GM23338 (cell line): ENCODE measurements at regions not wholly inside any gene's neighbourhood (a gene's known extent, or its start where the extent isn't known, plus 50 kb on each side); places are given as distances from the start of the nearest gene placed in this dataset.
"Not testable (repeated sequence)": the region's sequence is repeated elsewhere in the genome, so short reads cannot be mapped to it uniquely, and the experiment has no call there.

Source experiments
- ATAC-seq: fragments of 200-7000 bp; cut with Tn5 transposase; 3 replicates; pipeline ENCODE4 v1.9.1; 2020
- DNase-seq: peaks from one replicate; pipeline ENCODE4 v3.0.0-alpha.2; 2015; ENCODE audit warnings: low spot score
- H2AFZ ChIP-seq: fragments of 200-600 bp; sonication (generic); 2 replicates; pipeline ENCODE4 v1.8.0; 2016; ENCODE audit warnings: antibody characterized with exemption, mild to moderate bottlenecking, moderate library complexity
- H3F3A ChIP-seq: fragments of 200-600 bp; sonication (generic); replicated peaks from 2 replicates; pipeline ENCODE4 v1.8.0; 2017; ENCODE audit warnings: antibody characterized with exemption, mixed run types, low read depth
- H3K27ac ChIP-seq: fragments of 200-600 bp; sonication (generic); 2 replicates; pipeline ENCODE4 v1.6.1; 2016; ENCODE audit warnings: low read depth
- H3K27me3 ChIP-seq: fragments of 200-600 bp; sonication (generic); 2 replicates; pipeline ENCODE4 v1.8.0; 2016; ENCODE audit warnings: mild to moderate bottlenecking, mixed run types, moderate library complexity; ENCODE audit not compliant: insufficient read depth
- H3K36me3 ChIP-seq: fragments of 200-600 bp; sonication (generic); 2 replicates; pipeline ENCODE4 v1.8.0; 2016; ENCODE audit warnings: mild to moderate bottlenecking; ENCODE audit not compliant: insufficient read depth
- H3K4me1 ChIP-seq: fragments of 200-600 bp; sonication (generic); 2 replicates; pipeline ENCODE4 v1.8.0; 2016; ENCODE audit warnings: mild to moderate bottlenecking, moderate library complexity; ENCODE audit not compliant: insufficient read depth
- H3K4me2 ChIP-seq: fragments of 200-600 bp; sonication (generic); 2 replicates; pipeline ENCODE4 v1.7.1; 2017; ENCODE audit warnings: mixed run types
- H3K4me3 ChIP-seq: fragments of 200-600 bp; sonication (generic); 2 replicates; pipeline ENCODE4 v1.6.1; 2016; ENCODE audit warnings: mixed run types
- H3K79me2 ChIP-seq: fragments of 200-600 bp; sonication (generic); replicated peaks from 2 replicates; pipeline ENCODE4 v1.8.0; 2017; ENCODE audit warnings: mild to moderate bottlenecking; ENCODE audit not compliant: insufficient read depth
- H3K9me2 ChIP-seq: fragments of 200-600 bp; sonication (generic); 2 replicates; pipeline ENCODE4 v1.8.0; 2017; ENCODE audit not compliant: insufficient read depth
- H4K20me1 ChIP-seq: fragments of 200-600 bp; sonication (generic); replicated peaks from 2 replicates; pipeline ENCODE4 v1.8.0; 2017; ENCODE audit warnings: mild to moderate bottlenecking; ENCODE audit not compliant: insufficient read depth
- H3K27ac Mint-ChIP-seq: 2 replicates; pipeline ENCODE4 v1.8.0; 2020; ENCODE audit warnings: inconsistent platforms, mild to moderate bottlenecking, moderate library complexity, mixed read lengths
- H3K27me3 Mint-ChIP-seq: 3 replicates; pipeline ENCODE4 v1.8.0; 2022; ENCODE audit warnings: low read depth, mild to moderate bottlenecking, moderate library complexity, mixed read lengths, inconsistent platforms; ENCODE audit not compliant: insufficient read depth, poor library complexity
- H3K36me3 Mint-ChIP-seq: 3 replicates; pipeline ENCODE4 v1.8.0; 2021; ENCODE audit warnings: low read depth, mild to moderate bottlenecking, inconsistent platforms, moderate library complexity, mixed read lengths
- H3K4me1 Mint-ChIP-seq: 3 replicates; pipeline ENCODE4 v1.8.0; 2020; ENCODE audit warnings: mild to moderate bottlenecking, inconsistent platforms, mixed read lengths
- H3K4me3 Mint-ChIP-seq: 3 replicates; pipeline ENCODE4 v1.8.0; 2021; ENCODE audit warnings: moderate library complexity, mild to moderate bottlenecking, inconsistent platforms, mixed read lengths
- H3K9me3 Mint-ChIP-seq: 3 replicates; pipeline ENCODE4 v1.8.0; 2020; ENCODE audit warnings: moderate library complexity, mild to moderate bottlenecking, inconsistent platforms, mixed read lengths
- EZH2 ChIP-seq: fragments of 200-600 bp; sonication (generic); IDR thresholded peaks from one replicate; pipeline ENCODE4 v1.8.0; 2017; ENCODE audit warnings: antibody characterized with exemption, mild to moderate bottlenecking, low read depth; ENCODE audit not compliant: unreplicated experiment
- STAT1 ChIP-seq: IDR thresholded peaks from one replicate; pipeline ENCODE4 v1.6.1; 2016; ENCODE audit warnings: antibody characterized with exemption; ENCODE audit not compliant: unreplicated experiment
- ZNF114 ChIP-seq: fragments of 250-450 bp; sonication (Bioruptor Pico); IDR thresholded peaks from 2 replicates; pipeline ENCODE4 v1.5.0; 2020; ENCODE audit warnings: mild to moderate bottlenecking, moderate library complexity
- ZNF331 ChIP-seq: fragments of 250-450 bp; sonication (Bioruptor Pico); IDR thresholded peaks from 2 replicates; pipeline ENCODE4 v1.5.0; 2020; ENCODE audit warnings: low read depth, mild to moderate bottlenecking, moderate library complexity
- TF ChIP-seq, protein P1 (sequence below): IDR thresholded peaks from one replicate; pipeline ENCODE4 v1.6.1; 2018; ENCODE audit warnings: antibody characterized with exemption; ENCODE audit not compliant: unreplicated experiment
- TF ChIP-seq, protein P2 (sequence below), 2 experiments: fragments of 200-600 bp in 1 of 2; sonication (generic) in 1 of 2; conservative IDR thresholded peaks; 2 replicates each; pipeline versions ENCODE4 v1.5.1 to v1.6.1; 2016 to 2017; ENCODE audit warnings: antibody characterized with exemption in 2 of 2, low read depth in 2 of 2, mild to moderate bottlenecking in 2 of 2, moderate library complexity in 1 of 2

DNA sequence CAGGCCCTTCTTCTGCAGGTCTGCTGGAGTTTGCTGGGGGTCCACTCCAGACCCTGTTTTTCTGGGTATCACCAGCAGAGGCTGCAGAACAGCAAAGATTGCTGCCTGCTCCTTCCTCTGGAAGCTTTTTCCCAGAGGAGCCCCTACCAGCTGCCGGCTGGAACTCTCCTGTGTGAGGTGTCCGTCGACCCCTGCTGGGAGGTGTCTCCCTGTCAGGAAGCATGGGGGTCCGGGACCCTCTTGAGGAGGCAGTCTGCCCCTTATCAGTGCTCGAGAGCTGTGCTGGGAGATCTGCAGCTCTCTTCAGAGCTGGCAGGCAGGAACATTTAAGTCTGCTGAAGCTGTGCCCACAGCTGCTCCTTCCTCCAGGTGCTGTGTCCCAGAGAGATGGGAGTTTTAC lies 1622.8 kb downstream of the KHDRBS2 start:
- H2AFZ ChIP-seq, H3K27me3 Mint-ChIP-seq, H3K27ac ChIP-seq, H3K36me3 ChIP-seq, H4K20me1 ChIP-seq, H3K4me3 ChIP-seq, H3K4me3 Mint-ChIP-seq, H3K79me2 ChIP-seq, H3K9me2 ChIP-seq, H3K27me3 ChIP-seq, H3F3A ChIP-seq, H3K4me1 Mint-ChIP-seq, H3K4me1 ChIP-seq, H3K27ac Mint-ChIP-seq, DNase-seq, ATAC-seq, H3K4me2 ChIP-seq: not testable (repeated sequence)
- Mint-ChIP-seq H3K36me3 (peaks cover 88% of the 10 kb centered on the region), H3K9me3 (peaks cover 78% of the 10 kb centered on the region)

DNA sequence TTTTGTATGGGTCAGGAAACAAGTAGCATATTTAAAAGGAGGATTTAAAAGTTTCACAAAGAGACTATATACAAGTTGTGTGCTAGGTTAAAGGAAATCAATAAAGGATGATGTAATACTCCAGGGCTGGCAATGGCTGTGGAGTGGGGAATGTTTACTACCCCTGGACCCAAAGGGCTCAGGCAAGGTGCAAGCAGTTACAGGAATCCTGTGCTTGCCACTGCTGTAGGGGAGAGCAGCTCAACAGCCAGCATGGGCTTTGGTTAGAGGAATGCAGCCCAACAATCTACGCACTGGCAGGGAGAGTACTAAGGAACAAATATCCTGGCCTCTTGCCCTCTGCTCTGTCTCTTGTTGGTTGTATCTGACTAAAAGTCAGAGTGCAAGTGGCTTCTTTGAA lies 1642.2 kb downstream of the KHDRBS2 start:
- Mint-ChIP-seq H3K4me3 (no peak overlapping the region), H3K27me3 (no peaks in the 10 kb centered on the region), H3K4me1 (no peaks in the 10 kb centered on the region), H3K36me3 (0 out of 3 replicates have a peak, but pooled peaks cover 4% of the 10 kb centered on the region), H3K27ac (no peak overlapping the region; the same call in 1 of the 2 replicates), H3K9me3 (peaks cover 11% of the 10 kb centered on the region; the same call in 1 of the 3 replicates)
- ATAC-seq (peak; percentile 45; the same call in 2 of the 3 replicates), DNase-seq (peak; percentile 17)
- peak overlapping the region; percentile 2; the same call in 1 of the 2 replicates for H2AFZ ChIP-seq
- no peak overlapping the region for H3K27ac ChIP-seq
- no peak overlapping the region for H3K4me3 ChIP-seq
- no peaks in the 10 kb centered on the region for H3K36me3 ChIP-seq
- no peak overlapping the region for H3K4me2 ChIP-seq
- H3K9me2 ChIP-seq, result peaks cover 15% of the 10 kb centered on the region; the same call in 1 of the 2 replicates
- no peaks in the 10 kb centered on the region for H3K4me1 ChIP-seq
- H3F3A ChIP-seq, result no peaks in the 10 kb centered on the region
- H4K20me1 ChIP-seq, result no peaks in the 10 kb centered on the region
- H3K79me2 ChIP-seq, result no peaks in the 10 kb centered on the region
- TF ChIP-seq EZH2 (no peak), ZNF331 (no peak), ZNF114 (no peak), STAT1 (no peak)
- TF ChIP-seq, protein P1, sequence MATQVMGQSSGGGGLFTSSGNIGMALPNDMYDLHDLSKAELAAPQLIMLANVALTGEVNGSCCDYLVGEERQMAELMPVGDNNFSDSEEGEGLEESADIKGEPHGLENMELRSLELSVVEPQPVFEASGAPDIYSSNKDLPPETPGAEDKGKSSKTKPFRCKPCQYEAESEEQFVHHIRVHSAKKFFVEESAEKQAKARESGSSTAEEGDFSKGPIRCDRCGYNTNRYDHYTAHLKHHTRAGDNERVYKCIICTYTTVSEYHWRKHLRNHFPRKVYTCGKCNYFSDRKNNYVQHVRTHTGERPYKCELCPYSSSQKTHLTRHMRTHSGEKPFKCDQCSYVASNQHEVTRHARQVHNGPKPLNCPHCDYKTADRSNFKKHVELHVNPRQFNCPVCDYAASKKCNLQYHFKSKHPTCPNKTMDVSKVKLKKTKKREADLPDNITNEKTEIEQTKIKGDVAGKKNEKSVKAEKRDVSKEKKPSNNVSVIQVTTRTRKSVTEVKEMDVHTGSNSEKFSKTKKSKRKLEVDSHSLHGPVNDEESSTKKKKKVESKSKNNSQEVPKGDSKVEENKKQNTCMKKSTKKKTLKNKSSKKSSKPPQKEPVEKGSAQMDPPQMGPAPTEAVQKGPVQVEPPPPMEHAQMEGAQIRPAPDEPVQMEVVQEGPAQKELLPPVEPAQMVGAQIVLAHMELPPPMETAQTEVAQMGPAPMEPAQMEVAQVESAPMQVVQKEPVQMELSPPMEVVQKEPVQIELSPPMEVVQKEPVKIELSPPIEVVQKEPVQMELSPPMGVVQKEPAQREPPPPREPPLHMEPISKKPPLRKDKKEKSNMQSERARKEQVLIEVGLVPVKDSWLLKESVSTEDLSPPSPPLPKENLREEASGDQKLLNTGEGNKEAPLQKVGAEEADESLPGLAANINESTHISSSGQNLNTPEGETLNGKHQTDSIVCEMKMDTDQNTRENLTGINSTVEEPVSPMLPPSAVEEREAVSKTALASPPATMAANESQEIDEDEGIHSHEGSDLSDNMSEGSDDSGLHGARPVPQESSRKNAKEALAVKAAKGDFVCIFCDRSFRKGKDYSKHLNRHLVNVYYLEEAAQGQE, result no peak
- H3K27me3 ChIP-seq, result no peaks in the 10 kb centered on the region

DNA sequence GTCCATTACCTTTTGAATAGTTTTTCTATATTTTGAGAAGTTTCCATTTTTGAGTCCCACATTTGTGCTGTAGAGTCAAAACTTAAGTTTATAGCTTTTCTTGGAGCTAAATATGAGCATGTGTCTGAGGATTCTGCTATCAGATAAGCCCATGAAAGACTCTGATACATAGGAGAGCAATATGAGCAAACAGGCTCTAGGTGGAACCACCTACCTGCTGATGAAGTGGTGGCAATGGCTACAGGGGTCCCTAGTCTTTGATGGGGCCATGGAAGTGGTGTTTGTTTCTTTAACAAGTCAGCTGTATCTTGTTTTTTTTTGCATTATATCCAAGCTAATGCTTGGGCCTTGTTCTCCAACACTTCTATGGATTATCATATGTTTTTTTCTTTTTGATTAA lies 1646.8 kb downstream of the KHDRBS2 start:
- not testable (repeated sequence) for H3K4me3 ChIP-seq, H3K36me3 ChIP-seq, H4K20me1 ChIP-seq, H3K9me2 ChIP-seq, H3K27me3 ChIP-seq, H3K27ac Mint-ChIP-seq, H3K4me3 Mint-ChIP-seq, DNase-seq, ATAC-seq, H3K4me1 Mint-ChIP-seq, H3K4me1 ChIP-seq, H3F3A ChIP-seq, H3K27me3 Mint-ChIP-seq, H3K79me2 ChIP-seq, H2AFZ ChIP-seq, H3K27ac ChIP-seq, H3K4me2 ChIP-seq
- Mint-ChIP-seq H3K9me3 (peaks cover 41% of the 10 kb centered on the region), H3K36me3 (peaks cover 30% of the 10 kb centered on the region)
- TF ChIP-seq, protein P2, sequence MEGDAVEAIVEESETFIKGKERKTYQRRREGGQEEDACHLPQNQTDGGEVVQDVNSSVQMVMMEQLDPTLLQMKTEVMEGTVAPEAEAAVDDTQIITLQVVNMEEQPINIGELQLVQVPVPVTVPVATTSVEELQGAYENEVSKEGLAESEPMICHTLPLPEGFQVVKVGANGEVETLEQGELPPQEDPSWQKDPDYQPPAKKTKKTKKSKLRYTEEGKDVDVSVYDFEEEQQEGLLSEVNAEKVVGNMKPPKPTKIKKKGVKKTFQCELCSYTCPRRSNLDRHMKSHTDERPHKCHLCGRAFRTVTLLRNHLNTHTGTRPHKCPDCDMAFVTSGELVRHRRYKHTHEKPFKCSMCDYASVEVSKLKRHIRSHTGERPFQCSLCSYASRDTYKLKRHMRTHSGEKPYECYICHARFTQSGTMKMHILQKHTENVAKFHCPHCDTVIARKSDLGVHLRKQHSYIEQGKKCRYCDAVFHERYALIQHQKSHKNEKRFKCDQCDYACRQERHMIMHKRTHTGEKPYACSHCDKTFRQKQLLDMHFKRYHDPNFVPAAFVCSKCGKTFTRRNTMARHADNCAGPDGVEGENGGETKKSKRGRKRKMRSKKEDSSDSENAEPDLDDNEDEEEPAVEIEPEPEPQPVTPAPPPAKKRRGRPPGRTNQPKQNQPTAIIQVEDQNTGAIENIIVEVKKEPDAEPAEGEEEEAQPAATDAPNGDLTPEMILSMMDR (conservative IDR thresholded peaks at IDR 0.05; ENCODE audit: low read depth in 2 of 2), result peak; percentile 35 to 51
